Keratinocyte (primary cell): ENCODE measurements at regions not wholly inside any gene's neighbourhood (a gene's known extent, or its start where the extent isn't known, plus 50 kb on each side); places are given as distances from the start of the nearest gene placed in this dataset.
"Not testable (repeated sequence)": the region's sequence is repeated elsewhere in the genome, so short reads cannot be mapped to it uniquely, and the experiment has no call there.

Source experiments
- DNase-seq: peaks from one replicate; pipeline ENCODE4 v3.0.0-alpha.2; 2011; ENCODE audit warnings: low read depth, missing footprints, low spot score
- FAIRE-seq: peaks from 2 replicates; lab custom pipeline; 2011; peaks lifted over from hg19 to GRCh38; lab: Jason Lieb, UNC
- H2AFZ ChIP-seq: 2 replicates; pipeline ENCODE4 v1.6.0; 2012; ENCODE audit warnings: low read length, control low read depth, inconsistent platforms; ENCODE audit not compliant: control insufficient read depth
- H3K27ac ChIP-seq: 2 replicates; pipeline ENCODE4 v1.5.1; 2011; ENCODE audit warnings: low read length; ENCODE audit not compliant: control insufficient read depth, insufficient read depth
- H3K27me3 ChIP-seq: 3 replicates; pipeline ENCODE4 v1.6.0; 2011; ENCODE audit warnings: low read length; ENCODE audit not compliant: control insufficient read depth, insufficient read depth; ENCODE audit errors: extremely low read depth
- H3K36me3 ChIP-seq, 2 experiments: 2 replicates in 1 of 2; 3 replicates in 1 of 2; pipeline ENCODE4 v1.5.1; 2011; ENCODE audit warnings: low read length in 2 of 2, mild to moderate bottlenecking in 1 of 2; ENCODE audit not compliant: control insufficient read depth in 2 of 2, insufficient read depth in 2 of 2; ENCODE audit errors: extremely low read depth in 1 of 2
- H3K4me1 ChIP-seq: 3 replicates; pipeline ENCODE4 v1.5.1; 2011; ENCODE audit warnings: low read length; ENCODE audit not compliant: control insufficient read depth, insufficient read depth; ENCODE audit errors: extremely low read depth
- H3K4me2 ChIP-seq: 3 replicates; pipeline ENCODE4 v1.6.0; 2011; ENCODE audit warnings: low read depth, low read length; ENCODE audit not compliant: control insufficient read depth, insufficient read depth; ENCODE audit errors: extremely low read depth
- H3K4me3 ChIP-seq, 3 experiments: fragments of 200-600 bp in 1 of 3; sonication (generic) in 1 of 3; 2 replicates in 2 of 3; 3 replicates in 1 of 3; pipeline ENCODE4 v1.5.1; 2011 to 2016; ENCODE audit warnings: low read length in 3 of 3, mild to moderate bottlenecking in 3 of 3, control low read depth in 2 of 3, inconsistent platforms in 1 of 3, low read depth in 1 of 3, mixed read lengths in 1 of 3, mixed run types in 1 of 3, moderate library complexity in 1 of 3; ENCODE audit not compliant: control insufficient read depth in 2 of 3, insufficient read depth in 2 of 3; ENCODE audit errors: extremely low read depth in 1 of 3
- H3K79me2 ChIP-seq: 2 replicates; pipeline ENCODE4 v1.6.0; 2012; ENCODE audit warnings: low read length; ENCODE audit not compliant: control insufficient read depth, insufficient read depth
- H3K9ac ChIP-seq: 3 replicates; pipeline ENCODE4 v1.6.0; 2011; ENCODE audit warnings: low read length; ENCODE audit not compliant: control insufficient read depth, insufficient read depth; ENCODE audit errors: extremely low read depth
- H3K9me1 ChIP-seq: 3 replicates; pipeline ENCODE4 v1.6.0; 2011; ENCODE audit warnings: low read length; ENCODE audit not compliant: control insufficient read depth, insufficient read depth; ENCODE audit errors: extremely low read depth
- H3K9me3 ChIP-seq: 2 replicates; pipeline ENCODE4 v1.5.1; 2012; ENCODE audit warnings: low read depth, low read length; ENCODE audit not compliant: control insufficient read depth
- H4K20me1 ChIP-seq: 3 replicates; pipeline ENCODE4 v1.6.0; 2011; ENCODE audit warnings: low read length; ENCODE audit not compliant: control insufficient read depth, insufficient read depth; ENCODE audit errors: extremely low read depth
- EZH2 ChIP-seq: IDR thresholded peaks from one replicate; pipeline ENCODE4 v1.6.1; 2012; ENCODE audit warnings: inconsistent platforms, mild to moderate bottlenecking, low read length, moderate library complexity
- dilution Hi-C: fragments of 300-500 bp; cut with MboI; formaldehyde crosslinking; loops from one replicate; pipeline ENCODE4 v1.7.0; 2020; ENCODE audit warnings: low sequenced_read_pairs; ENCODE audit not compliant: extremely low pct_ligation_motif_present
- TF ChIP-seq, protein P1 (sequence below), 3 experiments: IDR thresholded peaks in 1 of 3; conservative IDR thresholded peaks in 1 of 3; optimal IDR thresholded peaks in 1 of 3; 2 replicates in 2 of 3; 3 replicates in 1 of 3; pipeline versions ENCODE3 to v1.5.1; 2011; ENCODE audit warnings: low read length in 3 of 3, mild to moderate bottlenecking in 3 of 3, moderate library complexity in 2 of 3, control low read depth in 1 of 3, inconsistent platforms in 1 of 3; ENCODE audit not compliant: insufficient read depth in 2 of 3; ENCODE audit errors: extremely low read depth in 1 of 3

- H4K20me1 ChIP-seq, result no peaks in the 10 kb centered on the region
- no peak overlapping the region for H3K27ac ChIP-seq
- no peak overlapping the region for H3K9ac ChIP-seq
- H3K4me3 ChIP-seq, result no peak overlapping the region
- no peak overlapping the region for H2AFZ ChIP-seq
- H3K79me2 ChIP-seq, result no peaks in the 10 kb centered on the region
- H3K27me3 ChIP-seq, result no peaks in the 10 kb centered on the region
- TF ChIP-seq, protein P1, sequence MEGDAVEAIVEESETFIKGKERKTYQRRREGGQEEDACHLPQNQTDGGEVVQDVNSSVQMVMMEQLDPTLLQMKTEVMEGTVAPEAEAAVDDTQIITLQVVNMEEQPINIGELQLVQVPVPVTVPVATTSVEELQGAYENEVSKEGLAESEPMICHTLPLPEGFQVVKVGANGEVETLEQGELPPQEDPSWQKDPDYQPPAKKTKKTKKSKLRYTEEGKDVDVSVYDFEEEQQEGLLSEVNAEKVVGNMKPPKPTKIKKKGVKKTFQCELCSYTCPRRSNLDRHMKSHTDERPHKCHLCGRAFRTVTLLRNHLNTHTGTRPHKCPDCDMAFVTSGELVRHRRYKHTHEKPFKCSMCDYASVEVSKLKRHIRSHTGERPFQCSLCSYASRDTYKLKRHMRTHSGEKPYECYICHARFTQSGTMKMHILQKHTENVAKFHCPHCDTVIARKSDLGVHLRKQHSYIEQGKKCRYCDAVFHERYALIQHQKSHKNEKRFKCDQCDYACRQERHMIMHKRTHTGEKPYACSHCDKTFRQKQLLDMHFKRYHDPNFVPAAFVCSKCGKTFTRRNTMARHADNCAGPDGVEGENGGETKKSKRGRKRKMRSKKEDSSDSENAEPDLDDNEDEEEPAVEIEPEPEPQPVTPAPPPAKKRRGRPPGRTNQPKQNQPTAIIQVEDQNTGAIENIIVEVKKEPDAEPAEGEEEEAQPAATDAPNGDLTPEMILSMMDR (optimal IDR thresholded peaks at IDR 0.05 in 1 of 3, IDR thresholded peaks at IDR 0.05 in 1 of 3, conservative IDR thresholded peaks at IDR 0.05 in 1 of 3; ENCODE audit: extremely low read depth in 1 of 3, insufficient read depth in 2 of 3, low read length in 3 of 3), result no peak
- no peak for TF ChIP-seq EZH2
- H3K4me1 ChIP-seq, result no peaks in the 10 kb centered on the region
- H3K36me3 ChIP-seq, result no peaks in the 10 kb centered on the region
- FAIRE-seq, result no peak
- dilution Hi-C loops, result no loop called here
- no peak overlapping the region for H3K4me2 ChIP-seq
- DNase-seq, result no peak
- no peaks in the 10 kb centered on the region for H3K9me1 ChIP-seq
- no peaks in the 10 kb centered on the region for H3K9me3 ChIP-seq
These were observed 80.5 kb downstream of the FOXI3 start for GRCh38 chr2:88372042-88372441.

- H3K27me3 ChIP-seq, H3K9me3 ChIP-seq, H3K9me1 ChIP-seq, dilution Hi-C loops, FAIRE-seq, H3K79me2 ChIP-seq, H2AFZ ChIP-seq, DNase-seq, H3K4me1 ChIP-seq, H3K9ac ChIP-seq, H4K20me1 ChIP-seq, H3K36me3 ChIP-seq, H3K27ac ChIP-seq, H3K4me3 ChIP-seq, H3K4me2 ChIP-seq: not testable (repeated sequence)
These were observed 87.1 kb downstream of the FOXI3 start for GRCh38 chr2:88365408-88365807.

- H4K20me1 ChIP-seq, result no peaks in the 10 kb centered on the region
- no peaks in the 10 kb centered on the region for H3K27me3 ChIP-seq
- no peaks in the 10 kb centered on the region for H3K9me3 ChIP-seq
- TF ChIP-seq EZH2, result no peak
- TF ChIP-seq, protein P1 (optimal IDR thresholded peaks at IDR 0.05 in 1 of 3, IDR thresholded peaks at IDR 0.05 in 1 of 3, conservative IDR thresholded peaks at IDR 0.05 in 1 of 3; ENCODE audit: extremely low read depth in 1 of 3, insufficient read depth in 2 of 3, low read length in 3 of 3), result no peak
- dilution Hi-C loops, result no loop called here
- peaks cover 3% of the 10 kb centered on the region for H3K4me1 ChIP-seq
- DNase-seq, result no peak
- no peaks in the 10 kb centered on the region for H3K79me2 ChIP-seq
- H3K36me3 ChIP-seq, result no peaks in the 10 kb centered on the region
- H3K4me3 ChIP-seq, result no peak overlapping the region
- H3K9ac ChIP-seq, result no peak overlapping the region
- no peak overlapping the region for H3K27ac ChIP-seq
- no peak overlapping the region for H2AFZ ChIP-seq
- H3K4me2 ChIP-seq, result no peak overlapping the region
- FAIRE-seq, result no peak
- H3K9me1 ChIP-seq, result no peaks in the 10 kb centered on the region
These were observed 97.0 kb downstream of the FOXI3 start for GRCh38 chr2:88355486-88355885.
